Spinal cord (tissue), 9 donors: ENCODE measurements at regions not wholly inside any gene's neighbourhood (a gene's known extent, or its start where the extent isn't known, plus 50 kb on each side); places are given as distances from the start of the nearest gene placed in this dataset.
"Not testable (repeated sequence)": the region's sequence is repeated elsewhere in the genome, so short reads cannot be mapped to it uniquely, and the experiment has no call there.

Experiments
- DNase-seq, 6 donors: peaks; one replicate each; pipeline versions ENCODE4 v3.0.0 to v3.0.0-alpha.2; 2013 to 2015; ENCODE audit warnings: low spot score in 6 of 6, low read depth in 4 of 6
- H3K27ac ChIP-seq: one replicate; pipeline ENCODE4 v1.5.1; 2013; ENCODE audit warnings: low read depth, low read length, control low read depth
- H3K27me3 ChIP-seq: one replicate; pipeline ENCODE4 v1.6.1; 2013; ENCODE audit warnings: low read length; ENCODE audit not compliant: control insufficient read depth, insufficient read depth
- H3K36me3 ChIP-seq: one replicate; pipeline ENCODE4 v1.6.1; 2013; ENCODE audit warnings: low read length; ENCODE audit not compliant: control insufficient read depth, insufficient read depth
- H3K4me1 ChIP-seq: one replicate; pipeline ENCODE4 v1.6.1; 2013; ENCODE audit warnings: low read length; ENCODE audit not compliant: control insufficient read depth, insufficient read depth
- H3K4me3 ChIP-seq: one replicate; pipeline ENCODE4 v1.5.1; 2013; ENCODE audit warnings: low read depth, low read length, control low read depth
- H3K9me3 ChIP-seq: one replicate; pipeline ENCODE4 v1.6.1; 2013; ENCODE audit warnings: low read length; ENCODE audit not compliant: control insufficient read depth, insufficient read depth
- WGBS: methylation state at CpG from one replicate; pipeline ENCODE4 v1.1.5; 2013; ENCODE audit warnings: missing lambda C conversion rate; ENCODE audit not compliant: insufficient coverage; 5-methylcytosine and 5-hydroxymethylcytosine counted together
- donor health status: healthy.

GRCh38 chr12:54721312-54721711 is 73.1 kb upstream of the DCD start:
- H3K4me1 ChIP-seq, result no peaks in the 10 kb centered on the region
- H3K36me3 ChIP-seq, result no peaks in the 10 kb centered on the region
- no peak overlapping the region for H3K4me3 ChIP-seq
- no peak overlapping the region for H3K27ac ChIP-seq
- H3K27me3 ChIP-seq, result no peaks in the 10 kb centered on the region
- no peaks in the 10 kb centered on the region for H3K9me3 ChIP-seq
- 64% methylated on average over 3 of the region's 3 CpGs for WGBS
- DNase-seq, result no peak

DNA sequence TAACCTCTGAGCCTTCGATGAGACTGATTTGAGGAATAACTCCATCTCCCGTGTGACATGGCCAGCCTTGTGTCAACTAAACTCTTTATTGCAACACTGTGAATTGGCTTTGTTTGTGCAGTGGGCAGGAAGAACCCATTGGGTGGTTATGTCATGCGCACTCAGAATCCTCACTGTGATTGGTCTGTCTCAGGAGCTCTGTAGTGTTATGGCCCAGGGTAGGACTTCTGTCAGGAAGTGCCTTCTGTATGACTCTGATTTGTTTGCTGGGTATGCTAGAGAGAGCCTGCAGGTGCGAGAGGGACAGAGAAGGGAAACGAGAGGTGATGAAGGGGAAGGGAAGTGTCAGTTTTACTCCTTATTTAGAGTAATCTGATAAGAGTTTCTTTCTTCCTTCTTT is 71.5 kb upstream of the DCD start:
- no peaks in the 10 kb centered on the region for H3K9me3 ChIP-seq
- 89% methylated on average over 1 of the region's 5 CpGs for WGBS

DNA sequence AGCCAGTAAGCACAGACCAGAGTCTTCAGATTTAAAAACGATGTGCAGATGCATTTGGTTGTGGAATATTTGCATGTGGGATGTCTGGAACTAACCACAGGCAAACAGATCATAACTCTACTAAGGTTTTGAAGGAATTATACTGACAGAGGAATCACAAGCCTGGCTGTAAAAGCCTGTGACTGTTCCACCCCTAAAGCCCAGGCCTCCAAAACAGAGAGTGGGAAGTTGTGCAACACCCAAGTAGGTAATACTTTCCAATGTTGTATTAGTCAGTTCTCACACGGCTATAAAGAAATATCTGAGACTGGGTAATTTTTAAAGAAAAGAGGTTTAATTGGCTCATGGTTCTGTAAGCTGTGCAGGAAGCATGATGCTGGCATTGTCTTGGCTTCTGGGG is 68.1 kb upstream of the DCD start:
- no CpG with 5 or more reads among the region's 2 CpGs for whole genome bisulfite sequencing
- no peaks in the 10 kb centered on the region for H3K4me1 ChIP-seq
- H3K36me3 ChIP-seq, result no peaks in the 10 kb centered on the region

More for the DNA sequence above, 71.5 kb upstream of the DCD start:
- no peaks in the 10 kb centered on the region for H3K27me3 ChIP-seq
- H3K27ac ChIP-seq, result no peak overlapping the region
- H3K4me3 ChIP-seq, result no peak overlapping the region
- H3K4me1 ChIP-seq, result no peaks in the 10 kb centered on the region
- no peak for DNase-seq
- no peaks in the 10 kb centered on the region for H3K36me3 ChIP-seq

DNA sequence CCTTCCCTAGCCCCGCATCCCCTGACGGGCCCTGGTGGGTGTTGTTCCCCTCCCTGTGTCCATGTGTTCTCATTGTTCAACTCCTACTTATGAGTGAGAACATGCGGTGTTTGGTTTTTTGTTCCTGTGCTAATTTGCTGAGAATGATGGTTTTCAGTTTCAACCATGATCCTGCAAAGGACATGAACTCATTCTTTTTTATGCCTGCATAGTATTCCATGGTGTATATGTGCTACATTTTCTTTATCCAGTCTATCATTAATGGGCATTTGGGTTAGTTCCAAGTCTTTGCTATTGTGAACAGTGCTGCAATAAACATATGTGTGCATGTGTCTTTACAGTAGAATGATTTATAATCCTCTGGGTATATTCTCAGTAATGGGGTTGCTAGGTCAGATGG is 65.7 kb upstream of the DCD start:
- not testable (repeated sequence) for H3K4me3 ChIP-seq, H3K27me3 ChIP-seq, DNase-seq, H3K36me3 ChIP-seq, H3K4me1 ChIP-seq, H3K27ac ChIP-seq, H3K9me3 ChIP-seq
- no CpG with 5 or more reads among the region's 3 CpGs for WGBS

More for the DNA sequence above, 68.1 kb upstream of the DCD start:
- H3K27ac ChIP-seq, result no peak overlapping the region
- no peak for DNase-seq
- no peaks in the 10 kb centered on the region for H3K27me3 ChIP-seq
- no peak overlapping the region for H3K4me3 ChIP-seq
- H3K9me3 ChIP-seq, result no peaks in the 10 kb centered on the region

- H3K36me3 ChIP-seq, result no peaks in the 10 kb centered on the region
- H3K4me3 ChIP-seq, result no peak overlapping the region
- no peaks in the 10 kb centered on the region for H3K9me3 ChIP-seq
- no peaks in the 10 kb centered on the region for H3K4me1 ChIP-seq
- no CpG with 5 or more reads among the region's 1 CpG for WGBS
- no peak for DNase-seq
- no peak overlapping the region for H3K27ac ChIP-seq
- no peaks in the 10 kb centered on the region for H3K27me3 ChIP-seq
These were observed 63.5 kb upstream of the DCD start for GRCh38 chr12:54711669-54712068.

- no peak for DNase-seq
- Histone ChIP-seq H3K4me1 (no peaks in the 10 kb centered on the region), H3K27ac (no peak overlapping the region), H3K36me3 (no peaks in the 10 kb centered on the region), H3K27me3 (no peaks in the 10 kb centered on the region), H3K9me3 (no peaks in the 10 kb centered on the region), H3K4me3 (no peak overlapping the region)
- WGBS, result no CpG with 5 or more reads among the region's 4 CpGs
These were observed 60.7 kb upstream of the DCD start for GRCh38 chr12:54708826-54709225.

DNA sequence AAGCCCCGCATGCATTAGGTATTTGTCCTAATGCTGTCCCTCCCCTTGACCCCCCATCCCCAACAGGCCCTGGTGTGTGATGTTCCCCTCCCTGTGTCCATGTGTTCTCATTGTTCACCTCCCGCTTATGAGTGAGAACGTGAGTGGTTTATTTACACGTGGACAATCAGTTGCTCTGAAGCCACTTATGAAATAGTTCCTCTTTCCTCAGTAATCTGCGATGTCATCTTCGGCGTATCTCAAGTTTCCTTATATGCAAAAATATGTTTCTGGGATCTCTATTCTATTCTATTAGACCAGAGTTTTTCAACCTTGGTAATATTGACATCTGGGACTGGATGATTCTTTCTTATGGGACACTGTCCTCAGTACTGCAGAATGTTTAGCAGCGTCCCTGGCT is 56.0 kb upstream of the DCD start:
- DNase-seq, result no peak
- H3K27ac ChIP-seq, result no peak overlapping the region
- H3K27me3 ChIP-seq, result no peaks in the 10 kb centered on the region
- no peak overlapping the region for H3K4me3 ChIP-seq
- 100% methylated on average over 1 of the region's 8 CpGs for WGBS
- H3K4me1 ChIP-seq, result no peaks in the 10 kb centered on the region
- no peaks in the 10 kb centered on the region for H3K9me3 ChIP-seq
- no peaks in the 10 kb centered on the region for H3K36me3 ChIP-seq

DNA sequence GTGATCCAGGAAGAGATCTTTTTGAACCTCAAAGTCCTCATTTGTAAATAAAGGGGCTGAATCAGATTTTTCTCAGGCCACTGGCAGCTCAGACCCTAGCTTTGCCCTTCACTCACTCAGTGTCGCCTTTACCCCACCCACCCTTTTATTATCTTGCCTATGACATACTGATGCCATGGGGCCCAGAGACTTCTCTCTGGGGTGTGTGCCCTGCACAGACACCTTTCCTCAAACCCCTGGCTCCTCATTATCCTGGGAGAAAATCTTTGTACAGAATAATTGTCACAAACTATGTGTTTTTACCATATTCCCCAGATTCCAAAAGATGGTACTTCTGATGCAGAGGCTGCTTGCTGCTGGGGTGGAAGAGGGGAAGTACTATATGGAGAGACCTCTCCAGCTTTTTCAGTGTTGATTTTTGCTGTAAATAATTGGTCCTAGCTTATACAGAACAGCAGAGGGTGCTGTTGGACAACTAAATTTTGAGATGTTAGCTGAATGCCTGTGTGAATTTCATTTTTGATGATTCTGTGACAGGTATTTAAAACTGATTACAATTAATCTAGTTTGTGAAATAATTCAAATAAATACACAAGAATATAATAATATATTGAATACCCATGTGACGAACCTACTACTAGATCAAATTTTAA is 53.9 kb upstream of the DCD start:
- Histone ChIP-seq H3K4me3 (no peak overlapping the region), H3K4me1 (no peaks in the 10 kb centered on the region), H3K27ac (no peak overlapping the region), H3K36me3 (no peaks in the 10 kb centered on the region), H3K9me3 (no peaks in the 10 kb centered on the region), H3K27me3 (no peaks in the 10 kb centered on the region)
- 44% methylated on average over 1 of the region's 2 CpGs for WGBS
- DNase-seq, result peak in 5 of 6 donors; percentile 35 to 91 (median 58)

GRCh38 chr12:54700849-54701248 is 52.7 kb upstream of the DCD start:
- WGBS, result no CpG with 5 or more reads among the region's 2 CpGs
- no peak for DNase-seq
- no peaks in the 10 kb centered on the region for H3K9me3 ChIP-seq
- no peaks in the 10 kb centered on the region for H3K27me3 ChIP-seq
- H3K36me3 ChIP-seq, result no peaks in the 10 kb centered on the region
- no peak overlapping the region for H3K4me3 ChIP-seq
- no peak overlapping the region for H3K27ac ChIP-seq
- H3K4me1 ChIP-seq, result no peaks in the 10 kb centered on the region

DNA sequence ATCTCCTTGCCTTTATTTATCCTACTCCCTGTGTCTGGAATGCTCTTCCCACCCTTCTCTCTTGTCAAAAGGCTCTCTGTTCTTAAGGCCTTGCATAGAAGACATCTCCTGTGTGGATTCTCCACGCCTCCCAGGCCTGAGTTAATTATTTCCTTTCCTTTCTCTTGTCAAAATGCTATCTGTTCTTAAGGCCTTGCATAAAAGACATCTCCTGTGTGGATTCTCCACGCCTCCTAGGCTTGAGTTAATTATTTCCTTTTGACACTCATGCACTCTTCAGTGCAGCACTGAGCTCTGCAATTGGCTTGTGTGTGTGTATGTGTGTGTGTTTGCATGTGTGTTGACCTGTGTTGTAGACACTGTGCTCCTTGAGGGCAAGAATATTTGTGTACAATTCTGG is 52.1 kb upstream of the DCD start:
- H3K4me3 ChIP-seq, result no peak overlapping the region
- no peaks in the 10 kb centered on the region for H3K27me3 ChIP-seq

More for the DNA sequence above, 52.1 kb upstream of the DCD start:
- WGBS, result 50% methylated on average over 1 of the region's 2 CpGs
- no peaks in the 10 kb centered on the region for H3K9me3 ChIP-seq
- no peaks in the 10 kb centered on the region for H3K36me3 ChIP-seq
- DNase-seq, result no peak
- no peak overlapping the region for H3K27ac ChIP-seq
- no peaks in the 10 kb centered on the region for H3K4me1 ChIP-seq
